IMR-90 (cell line): ENCODE measurements at regions not wholly inside any gene's neighbourhood (a gene's known extent, or its start where the extent isn't known, plus 50 kb on each side); places are given as distances from the start of the nearest gene placed in this dataset.

Source experiments
- ATAC-seq: fragments of 200-7000 bp; cut with Tn5 transposase; 2 replicates; pipeline ENCODE4 v1.9.1; 2020; ENCODE audit warnings: low read depth, mild to moderate bottlenecking, moderate library complexity
- BruUV-seq: library from RNA; stranded (reverse); fragments of 400-500 nt; replicated peaks from 2 replicates; lab custom pipeline; 2021; lab: Mats Ljungman, UMichigan
- CTCF ChIA-PET: fragments of 300-600 bp; formaldehyde crosslinking; extraction: SDS; loops from one replicate; lab custom pipeline; 2021; ENCODE audit warnings: antibody characterized with exemption; lab: Yijun Ruan, JAX
- POLR2A ChIA-PET: fragments of 300-600 bp; sonication (Branson Sonifier 250); formaldehyde crosslinking; loops from one replicate; lab custom pipeline; 2022; ENCODE audit warnings: antibody characterized with exemption; ENCODE audit not compliant: unreplicated experiment; lab: Charles Lee
- DNase-seq: peaks from one replicate; pipeline ENCODE4 v3.0.0; 2013
- H2AFZ ChIP-seq: replicated peaks from 2 replicates; pipeline ENCODE3; 2013; ENCODE audit warnings: low read length, mild to moderate bottlenecking; ENCODE audit not compliant: poor library complexity
- H2AK5ac ChIP-seq: 2 replicates; pipeline ENCODE4 v1.6.1; 2013; ENCODE audit warnings: low read depth, low read length, inconsistent platforms
- H2AK9ac ChIP-seq: replicated peaks from 2 replicates; pipeline ENCODE3; 2013; ENCODE audit warnings: mild to moderate bottlenecking, low read depth, low read length, moderate library complexity; ENCODE audit not compliant: poor library complexity
- H2BK120ac ChIP-seq: 2 replicates; pipeline ENCODE4 v1.6.1; 2013; ENCODE audit warnings: low read depth, low read length, inconsistent platforms
- H2BK15ac ChIP-seq: 3 replicates; pipeline ENCODE4 v1.6.1; 2013; ENCODE audit warnings: low read depth, low read length, inconsistent platforms
- H2BK20ac ChIP-seq: 2 replicates; pipeline ENCODE4 v1.6.1; 2013; ENCODE audit warnings: low read depth, mild to moderate bottlenecking, inconsistent platforms, low read length, moderate library complexity
- H2BK5ac ChIP-seq: 2 replicates; pipeline ENCODE4 v1.6.1; 2013; ENCODE audit warnings: mild to moderate bottlenecking, low read depth, low read length, inconsistent platforms; ENCODE audit not compliant: poor library complexity, severe bottlenecking
- H3K14ac ChIP-seq: replicated peaks from 2 replicates; pipeline ENCODE4 v1.6.1; 2013; ENCODE audit warnings: low read depth, low read length, inconsistent platforms
- H3K18ac ChIP-seq: 2 replicates; pipeline ENCODE4 v1.6.1; 2013; ENCODE audit warnings: low read depth, low read length, control low read depth
- H3K23ac ChIP-seq: 2 replicates; pipeline ENCODE4 v1.6.1; 2013; ENCODE audit warnings: low read depth, low read length, inconsistent platforms
- H3K27ac ChIP-seq: 2 replicates; pipeline ENCODE4 v1.5.1; 2013; ENCODE audit warnings: mild to moderate bottlenecking, control low read depth, low read length; ENCODE audit not compliant: insufficient read depth
- H3K27me3 ChIP-seq: 2 replicates; pipeline ENCODE4 v1.6.1; 2013; ENCODE audit warnings: low read length; ENCODE audit not compliant: control insufficient read depth, insufficient read depth
- H3K36me3 ChIP-seq: 2 replicates; pipeline ENCODE4 v1.6.1; 2013; ENCODE audit warnings: low read length, mixed read lengths; ENCODE audit not compliant: control insufficient read depth, insufficient read depth
- H3K4ac ChIP-seq: 2 replicates; pipeline ENCODE4 v1.6.1; 2013; ENCODE audit warnings: low read depth, low read length, inconsistent platforms
- H3K4me1 ChIP-seq: 2 replicates; pipeline ENCODE4 v1.6.1; 2013; ENCODE audit warnings: low read length, mixed read lengths; ENCODE audit not compliant: control insufficient read depth, insufficient read depth
- H3K4me2 ChIP-seq: 2 replicates; pipeline ENCODE4 v1.6.1; 2013; ENCODE audit warnings: low read depth, mild to moderate bottlenecking, control low read depth, low read length, moderate library complexity
- H3K4me3 ChIP-seq: 2 replicates; pipeline ENCODE4 v1.5.1; 2013; ENCODE audit warnings: low read depth, mild to moderate bottlenecking, control low read depth, low read length, moderate library complexity; ENCODE audit not compliant: insufficient read depth
- H3K56ac ChIP-seq: 2 replicates; pipeline ENCODE4 v1.6.1; 2013; ENCODE audit warnings: low read length, inconsistent platforms; ENCODE audit not compliant: insufficient read depth; ENCODE audit errors: extremely low read depth
- H3K79me1 ChIP-seq, 2 experiments: 2 replicates each; pipeline ENCODE4 v1.6.1; 2013; ENCODE audit warnings: low read length in 2 of 2, inconsistent platforms in 1 of 2, low read depth in 1 of 2
- H3K9ac ChIP-seq: 2 replicates; pipeline ENCODE4 v1.6.1; 2013; ENCODE audit warnings: low read depth, low read length, control low read depth
- H3K9me1 ChIP-seq: 2 replicates; pipeline ENCODE4 v1.6.1; 2013; ENCODE audit warnings: low read length, inconsistent platforms; ENCODE audit not compliant: insufficient read depth
- H3K9me3 ChIP-seq: 2 replicates; pipeline ENCODE4 v1.6.1; 2013; ENCODE audit warnings: low read length; ENCODE audit not compliant: control insufficient read depth, insufficient read depth
- H4K20me1 ChIP-seq: 2 replicates; pipeline ENCODE4 v1.6.1; 2013; ENCODE audit warnings: low read length, inconsistent platforms; ENCODE audit not compliant: insufficient read depth
- H4K5ac ChIP-seq: 2 replicates; pipeline ENCODE4 v1.6.1; 2013; ENCODE audit warnings: mild to moderate bottlenecking, low read depth, low read length, control low read depth
- H4K8ac ChIP-seq, 2 experiments: 2 replicates each; pipeline ENCODE4 v1.6.1; 2013; ENCODE audit warnings: low read depth in 2 of 2, low read length in 2 of 2, control low read depth in 1 of 2, inconsistent platforms in 1 of 2
- H4K91ac ChIP-seq: 2 replicates; pipeline ENCODE4 v1.6.1; 2013; ENCODE audit warnings: low read depth, low read length, inconsistent platforms; ENCODE audit not compliant: insufficient read depth
- CEBPB ChIP-seq: IDR thresholded peaks from 2 replicates; pipeline ENCODE4 v1.6.1; 2012; ENCODE audit warnings: low read depth, low read length, improper control_type of control experiment
- FOS ChIP-seq: fragments of 150-350 bp; IDR thresholded peaks from 2 replicates; pipeline ENCODE4 v1.6.1; 2016; ENCODE audit warnings: low read depth, low read length
- MAFK ChIP-seq: IDR thresholded peaks from 2 replicates; pipeline ENCODE4 v1.6.1; 2012; ENCODE audit warnings: low read depth, low read length, improper control_type of control experiment
- MAZ ChIP-seq: IDR thresholded peaks from 2 replicates; pipeline ENCODE4 v1.6.1; 2012; ENCODE audit warnings: low read depth, mild to moderate bottlenecking, low read length, improper control_type of control experiment, moderate library complexity, borderline replicate concordance
- MXI1 ChIP-seq: IDR thresholded peaks from 2 replicates; pipeline ENCODE4 v1.6.1; 2012; ENCODE audit warnings: low read depth, mild to moderate bottlenecking, low read length, moderate library complexity, borderline replicate concordance
- RCOR1 ChIP-seq: IDR thresholded peaks from 2 replicates; pipeline ENCODE4 v1.6.1; 2012; ENCODE audit warnings: mild to moderate bottlenecking, low read length, improper control_type of control experiment; ENCODE audit not compliant: insufficient replicate concordance
- SMC3 ChIP-seq: fragments of 150-350 bp; IDR thresholded peaks from 2 replicates; pipeline ENCODE4 v1.6.1; 2016; ENCODE audit warnings: low read depth, mild to moderate bottlenecking, antibody characterized with exemption, low read length, moderate library complexity
- WGBS, 2 experiments: methylation state at CpG; one replicate each; pipeline versions ENCODE4 v1.1.5 to v1.1.7; 2013; ENCODE audit warnings: missing lambda C conversion rate in 2 of 2; ENCODE audit not compliant: insufficient read length in 1 of 2; ENCODE audit errors: extremely low coverage in 2 of 2; 5-methylcytosine and 5-hydroxymethylcytosine counted together
- dilution Hi-C: fragments of 300-500 bp; cut with HindIII; formaldehyde crosslinking; loops from one replicate; pipeline ENCODE4 v1.14.3; 2018; ENCODE audit warnings: low sequenced_read_pairs; ENCODE audit not compliant: unreplicated experiment
- in situ Hi-C: fragments of 300-500 bp; cut with MboI; formaldehyde crosslinking; loops from 3 replicates; pipeline ENCODE4 v1.14.3; 2019; ENCODE audit warnings: low sequenced_read_pairs, inconsistent platforms, mixed read lengths
- intact Hi-C: fragments of 100-400 bp; cut with micrococcal nuclease; formaldehyde crosslinking; loops from 2 replicates; pipeline ENCODE4 v1.10.0; 2022
- TF ChIP-seq, protein P1 (sequence below): fragments of 150-350 bp; IDR thresholded peaks from 2 replicates; pipeline ENCODE4 v1.6.1; 2017; ENCODE audit warnings: mild to moderate bottlenecking, antibody characterized with exemption, low read length, low read depth

DNA sequence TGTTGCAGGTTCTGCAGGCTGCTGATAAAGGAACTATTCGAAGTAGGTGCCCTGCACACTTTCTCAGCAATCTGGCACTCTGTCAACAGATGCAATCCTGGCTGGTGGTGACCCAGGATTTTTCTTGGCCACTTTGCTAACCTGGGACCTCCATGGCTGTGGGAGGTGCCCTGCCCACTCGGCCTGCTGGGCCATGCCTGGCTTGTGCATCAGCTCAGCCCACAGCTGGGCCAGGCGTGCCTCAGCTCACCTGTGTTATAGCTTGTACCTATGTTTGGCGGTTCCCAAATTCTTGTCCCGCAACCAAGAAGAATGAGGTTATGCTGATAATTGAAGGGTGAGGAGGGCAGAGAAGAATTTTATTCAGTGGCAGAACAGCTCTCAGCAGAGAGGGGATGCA lies 141.7 kb downstream of the NPY start:
- in situ Hi-C loops = no loop called here

More for the DNA sequence above, 141.7 kb downstream of the NPY start:
- Histone ChIP-seq H2BK20ac (no peak overlapping the region), H4K91ac (no peak overlapping the region), H2BK5ac (no peak overlapping the region), H3K4me1 (no peaks in the 10 kb centered on the region), H3K36me3 (no peaks in the 10 kb centered on the region), H3K4ac (no peak overlapping the region), H4K5ac (no peak overlapping the region), H2AK9ac (no peak overlapping the region), H4K20me1 (no peaks in the 10 kb centered on the region), H3K4me2 (no peak overlapping the region), H3K9me1 (no peaks in the 10 kb centered on the region), H2BK15ac (no peak overlapping the region), H4K8ac (no peak overlapping the region), H3K23ac (no peak overlapping the region), H3K79me1 (no peaks in the 10 kb centered on the region), H3K14ac (no peak overlapping the region), H2BK120ac (no peak overlapping the region), H3K4me3 (no peak overlapping the region), H3K9me3 (no peaks in the 10 kb centered on the region), H3K9ac (no peak overlapping the region), H3K18ac (no peak overlapping the region), H2AFZ (no peak overlapping the region), H3K56ac (no peak overlapping the region), H2AK5ac (no peak overlapping the region), H3K27me3 (no peaks in the 10 kb centered on the region), H3K27ac (no peak overlapping the region)
- DNase-seq (no peak), ATAC-seq (no peak)
- WGBS, 2 experiments = 13% methylated on average over 1 of the region's 5 CpGs; no CpG with 5 or more reads in 1 of the 2 experiments
- dilution Hi-C loops (no loop called here), intact Hi-C loops (no loop called here)
- POLR2A ChIA-PET = no interaction called here
- BruUV-seq = no TSS peak
- no peak for TF ChIP-seq MXI1
- no peak for TF ChIP-seq MAFK
- no peak for TF ChIP-seq SMC3
- TF ChIP-seq MAZ = no peak
- TF ChIP-seq, protein P1, sequence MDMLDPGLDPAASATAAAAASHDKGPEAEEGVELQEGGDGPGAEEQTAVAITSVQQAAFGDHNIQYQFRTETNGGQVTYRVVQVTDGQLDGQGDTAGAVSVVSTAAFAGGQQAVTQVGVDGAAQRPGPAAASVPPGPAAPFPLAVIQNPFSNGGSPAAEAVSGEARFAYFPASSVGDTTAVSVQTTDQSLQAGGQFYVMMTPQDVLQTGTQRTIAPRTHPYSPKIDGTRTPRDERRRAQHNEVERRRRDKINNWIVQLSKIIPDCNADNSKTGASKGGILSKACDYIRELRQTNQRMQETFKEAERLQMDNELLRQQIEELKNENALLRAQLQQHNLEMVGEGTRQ = no peak
- no peak for TF ChIP-seq CEBPB
- no peak for TF ChIP-seq RCOR1
- TF ChIP-seq FOS = no peak
- CTCF ChIA-PET = interaction anchor here (0.7 kb wide), 1 partner anchor 240 kb away, joined by 3 read pairs; no protein-coding TSS in a partner anchor
